ENCODE measurements at regions not wholly inside any gene's neighbourhood (a gene's known extent, or its start where the extent isn't known, plus 50 kb on each side); places are given as distances from the start of the nearest gene placed in this dataset.

DNA sequence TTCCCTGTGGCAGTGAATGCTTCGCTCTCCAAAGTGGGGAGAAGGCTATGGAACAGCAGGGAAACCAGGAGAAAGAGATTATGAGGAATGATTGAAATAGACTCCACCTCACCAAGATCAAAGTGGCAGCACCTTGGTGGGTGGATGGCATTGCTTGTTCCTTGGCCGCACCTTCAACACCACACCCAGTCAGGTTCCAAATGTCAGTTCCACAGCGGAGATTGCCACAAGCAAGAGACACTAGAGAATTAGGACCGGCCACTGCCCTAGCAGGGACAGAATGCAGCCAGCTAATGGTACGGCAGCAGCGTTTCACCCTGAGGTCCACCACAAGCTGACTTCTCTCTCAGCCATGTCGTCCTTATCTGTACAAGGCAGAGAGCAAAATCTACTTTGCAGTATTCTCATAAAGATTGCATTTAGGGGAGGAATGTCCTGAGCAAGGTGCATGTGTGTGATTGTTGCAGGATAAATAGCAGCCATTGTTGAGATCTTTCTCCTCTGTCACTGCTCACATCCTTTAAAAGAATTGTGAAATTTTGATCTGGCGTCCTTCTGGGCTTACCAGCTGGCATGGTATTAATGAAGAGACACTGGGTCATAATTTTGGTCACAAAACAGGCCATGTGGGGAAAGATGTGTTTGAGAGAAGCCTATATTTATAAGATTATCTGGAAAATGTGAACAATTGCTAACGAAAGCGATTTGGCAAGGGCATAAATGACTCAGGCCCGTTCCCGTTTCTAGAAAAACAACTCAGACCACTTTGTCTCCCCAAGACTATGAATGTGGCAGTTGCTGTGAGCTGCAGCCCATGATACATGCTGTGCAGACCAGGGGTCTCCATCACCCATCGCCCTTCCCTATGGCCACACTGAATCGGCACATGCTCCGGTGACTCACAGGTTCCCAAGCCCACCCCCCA lies 228.6 kb upstream of the ID2 start:
- intact Hi-C loops (cut with DNase I) = no loop called here
- no peak for TF ChIP-seq POLR2A (IDR thresholded peaks at IDR 0.05)
- no peak for TF ChIP-seq CTCF (IDR thresholded peaks at IDR 0.05)
- TF ChIP-seq POLR2AphosphoS5 (IDR thresholded peaks at IDR 0.05) = no peak
- TF ChIP-seq EP300 (IDR thresholded peaks at IDR 0.05) = no peak
- peak; percentile 45 for DNase-seq
- no peak overlapping the region for H3K4me3 ChIP-seq
- H3K27ac ChIP-seq = no peak overlapping the region
- no peaks in the 10 kb centered on the region for H3K36me3 ChIP-seq
- H3K27me3 ChIP-seq = peaks cover 3 to 21% (median 11%) of the 10 kb centered on the region in 3 donors
- WGBS, 2 donors = 57 to 80% methylated on average over 15 of the region's 15 CpGs
- H3K4me1 ChIP-seq = peaks cover 0 to 8% (median 3%) of the 10 kb centered on the region in 4 donors
- H3K9me3 ChIP-seq = no peaks in the 10 kb centered on the region

DNA sequence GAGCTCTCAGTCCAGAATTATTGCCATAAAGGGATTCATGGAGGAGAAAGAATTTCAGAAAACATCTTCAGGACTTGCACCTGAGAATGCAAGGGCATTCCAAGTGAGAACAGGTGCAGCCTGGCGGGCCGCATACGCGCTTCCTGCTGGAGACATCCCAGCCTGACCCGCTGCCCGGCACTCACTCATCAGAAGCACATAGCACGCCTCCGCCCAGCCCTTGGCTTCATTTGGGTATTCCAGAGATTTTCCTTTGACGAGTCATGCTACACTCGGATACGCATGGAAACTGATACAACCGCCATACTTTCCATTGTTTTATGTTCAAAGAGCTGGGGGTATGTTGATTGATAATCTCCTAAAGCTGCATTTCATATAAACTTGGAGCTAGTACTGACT lies 228.0 kb upstream of the ID2 start:
- DNase-seq = peak; percentile 56
- 80 to 90% methylated on average over 12 of the region's 12 CpGs for WGBS, 2 donors
- H3K4me3 ChIP-seq = no peak overlapping the region
- peaks cover 3 to 27% (median 11%) of the 10 kb centered on the region in 3 donors for H3K27me3 ChIP-seq
- H3K4me1 ChIP-seq = peaks cover 0 to 8% (median 3%) of the 10 kb centered on the region in 4 donors
- no peaks in the 10 kb centered on the region for H3K9me3 ChIP-seq
- H3K27ac ChIP-seq = no peak overlapping the region
- intact Hi-C loops (cut with DNase I) = no loop called here
- TF ChIP-seq POLR2A (IDR thresholded peaks at IDR 0.05) = no peak
- TF ChIP-seq EP300 (IDR thresholded peaks at IDR 0.05) = no peak
- no peak for TF ChIP-seq POLR2AphosphoS5 (IDR thresholded peaks at IDR 0.05)
- TF ChIP-seq CTCF (IDR thresholded peaks at IDR 0.05) = no peak
- no peaks in the 10 kb centered on the region for H3K36me3 ChIP-seq

- intact Hi-C loops (cut with DNase I) = no loop called here
- Histone ChIP-seq H3K27ac (no peak overlapping the region), H3K36me3 (no peaks in the 10 kb centered on the region), H3K9me3 (no peaks in the 10 kb centered on the region), H3K4me1 (peaks cover 0 to 8% (median 3%) of the 10 kb centered on the region in 4 donors), H3K27me3 (peaks cover 3 to 27% (median 11%) of the 10 kb centered on the region in 3 donors), H3K4me3 (no peak overlapping the region)
- DNase-seq = peak; percentile 37
- 85 to 88% methylated on average over 6 of the region's 6 CpGs for WGBS, 2 donors
- TF ChIP-seq POLR2A (IDR thresholded peaks at IDR 0.05) (no peak), EP300 (IDR thresholded peaks at IDR 0.05) (no peak), CTCF (IDR thresholded peaks at IDR 0.05) (no peak), POLR2AphosphoS5 (IDR thresholded peaks at IDR 0.05) (no peak)
Measured at GRCh38 chr2:8454797-8455196, 227.1 kb upstream of the ID2 start.

- peak; percentile 57 for DNase-seq
- TF ChIP-seq EP300 (IDR thresholded peaks at IDR 0.05) (no peak), CTCF (IDR thresholded peaks at IDR 0.05) (no peak), POLR2AphosphoS5 (IDR thresholded peaks at IDR 0.05) (no peak), POLR2A (IDR thresholded peaks at IDR 0.05) (no peak)
- Histone ChIP-seq H3K4me3 (no peak overlapping the region), H3K36me3 (no peaks in the 10 kb centered on the region), H3K4me1 (peaks cover 0 to 8% (median 3%) of the 10 kb centered on the region in 4 donors), H3K27ac (no peak overlapping the region), H3K9me3 (no peaks in the 10 kb centered on the region), H3K27me3 (peaks cover 3 to 27% (median 11%) of the 10 kb centered on the region in 3 donors)
- 80 to 88% methylated on average over 23 of the region's 23 CpGs for WGBS, 2 donors
- intact Hi-C loops (cut with DNase I) = no loop called here
Measured at GRCh38 chr2:8455236-8456150, 226.4 kb upstream of the ID2 start.
